HG03025 (cell line): ENCODE measurements at regions not wholly inside any gene's neighbourhood (a gene's known extent, or its start where the extent isn't known, plus 50 kb on each side); places are given as distances from the start of the nearest gene placed in this dataset.
"Not testable (repeated sequence)": the region's sequence is repeated elsewhere in the genome, so short reads cannot be mapped to it uniquely, and the experiment has no call there.

Experiments
- ATAC-seq: cut with Tn5 transposase; IDR thresholded peaks from one replicate; pipeline ENCODE4 v1.9.1; 2021; ENCODE audit warnings: mild to moderate bottlenecking, moderate library complexity; ENCODE audit not compliant: unreplicated experiment, low FRiP score

GRCh38 chr13:83731113-83731512, 151.2 kb downstream of the SLITRK1 start:
- ATAC-seq, result no peak

- no peak for ATAC-seq
Observed at GRCh38 chr13:83730674-83731073, 151.6 kb downstream of the SLITRK1 start.

GRCh38 chr13:83722443-83722842, 159.8 kb downstream of the SLITRK1 start:
- no peak for ATAC-seq

GRCh38 chr13:83716121-83716520, 166.2 kb downstream of the SLITRK1 start:
- no peak for ATAC-seq

GRCh38 chr13:83714236-83714635, 168.0 kb downstream of the SLITRK1 start:
- ATAC-seq, result no peak

- ATAC-seq, result no peak
Observed at GRCh38 chr13:83710133-83710515, 172.2 kb downstream of the SLITRK1 start.

- ATAC-seq, result no peak
Observed at GRCh38 chr13:83709426-83710132, 172.7 kb downstream of the SLITRK1 start.

GRCh38 chr13:83702021-83702420, 180.3 kb downstream of the SLITRK1 start:
- no peak for ATAC-seq

GRCh38 chr13:83692800-83693199, 189.5 kb downstream of the SLITRK1 start:
- no peak for ATAC-seq

GRCh38 chr13:83691966-83692365, 190.3 kb downstream of the SLITRK1 start:
- ATAC-seq, result no peak

- no peak for ATAC-seq
Observed at GRCh38 chr13:83681547-83681946, 200.7 kb downstream of the SLITRK1 start.

GRCh38 chr13:83677985-83678384, 204.3 kb downstream of the SLITRK1 start:
- ATAC-seq, result no peak

GRCh38 chr13:83672612-83673011, 209.7 kb downstream of the SLITRK1 start:
- ATAC-seq, result no peak

GRCh38 chr13:83667606-83668005, 214.7 kb downstream of the SLITRK1 start:
- no peak for ATAC-seq

- ATAC-seq, result no peak
Observed at GRCh38 chr13:83666141-83666540, 216.1 kb downstream of the SLITRK1 start.

GRCh38 chr13:83657281-83657680, 225.0 kb downstream of the SLITRK1 start:
- no peak for ATAC-seq

GRCh38 chr13:83642617-83643016, 239.7 kb downstream of the SLITRK1 start:
- not testable (repeated sequence) for ATAC-seq

- no peak for ATAC-seq
Observed at GRCh38 chr13:83634601-83635000, 247.7 kb downstream of the SLITRK1 start.

GRCh38 chr13:83633746-83634145, 248.5 kb downstream of the SLITRK1 start:
- ATAC-seq, result no peak

- ATAC-seq, result no peak
Observed at GRCh38 chr13:83622422-83622784, 259.9 kb downstream of the SLITRK1 start.

- ATAC-seq, result no peak
Observed at GRCh38 chr13:83621765-83622421, 260.4 kb downstream of the SLITRK1 start.

GRCh38 chr13:83620530-83621220, 261.6 kb downstream of the SLITRK1 start:
- no peak for ATAC-seq
